Activated naive CD4-positive, alpha-beta T cell treated with anti-CD3 and anti-CD28 coated beads, Interleukin-2, amount 10 ng/mL, durations not matched to agents 7 days and 5 days (primary cell): ENCODE measurements at regions not wholly inside any gene's neighbourhood (a gene's known extent, or its start where the extent isn't known, plus 50 kb on each side); places are given as distances from the start of the nearest gene placed in this dataset.

ENCODE experiments used
- CTCF ChIA-PET: fragments of 350-600 bp; sonication (Branson Sonifier 250); formaldehyde crosslinking; loops from one replicate; lab custom pipeline; 2021; ENCODE audit warnings: antibody characterized with exemption; lab: Charles Lee
- DNase-seq: peaks from one replicate; pipeline ENCODE4 v3.0.0-alpha.2; 2020
- H3K27ac Mint-ChIP-seq: one replicate; pipeline ENCODE4 v1.8.0; 2021; ENCODE audit warnings: mild to moderate bottlenecking, moderate library complexity, mixed read lengths
- H3K27me3 Mint-ChIP-seq: one replicate; pipeline ENCODE4 v1.8.0; 2021; ENCODE audit warnings: mild to moderate bottlenecking, mixed read lengths
- H3K36me3 Mint-ChIP-seq: one replicate; pipeline ENCODE4 v1.8.0; 2021; ENCODE audit warnings: mixed read lengths
- H3K4me1 Mint-ChIP-seq: one replicate; pipeline ENCODE4 v1.8.0; 2021; ENCODE audit warnings: mixed read lengths
- H3K4me3 Mint-ChIP-seq: one replicate; pipeline ENCODE4 v1.8.0; 2021; ENCODE audit warnings: mild to moderate bottlenecking, moderate library complexity, mixed read lengths
- H3K9me3 Mint-ChIP-seq: one replicate; pipeline ENCODE4 v1.8.0; 2021; ENCODE audit warnings: mixed read lengths

GRCh38 chr14:61167642-61168041 lies 113.5 kb downstream of the TMEM30B start:
- no peak overlapping the region for H3K27ac Mint-ChIP-seq
- H3K27me3 Mint-ChIP-seq, result peaks cover 21% of the 10 kb centered on the region
- H3K36me3 Mint-ChIP-seq, result no peaks in the 10 kb centered on the region
- no peak overlapping the region for H3K4me3 Mint-ChIP-seq
- no peak for DNase-seq
- peaks cover 3% of the 10 kb centered on the region for H3K9me3 Mint-ChIP-seq
- CTCF ChIA-PET, result no interaction called here
- no peaks in the 10 kb centered on the region for H3K4me1 Mint-ChIP-seq

DNA sequence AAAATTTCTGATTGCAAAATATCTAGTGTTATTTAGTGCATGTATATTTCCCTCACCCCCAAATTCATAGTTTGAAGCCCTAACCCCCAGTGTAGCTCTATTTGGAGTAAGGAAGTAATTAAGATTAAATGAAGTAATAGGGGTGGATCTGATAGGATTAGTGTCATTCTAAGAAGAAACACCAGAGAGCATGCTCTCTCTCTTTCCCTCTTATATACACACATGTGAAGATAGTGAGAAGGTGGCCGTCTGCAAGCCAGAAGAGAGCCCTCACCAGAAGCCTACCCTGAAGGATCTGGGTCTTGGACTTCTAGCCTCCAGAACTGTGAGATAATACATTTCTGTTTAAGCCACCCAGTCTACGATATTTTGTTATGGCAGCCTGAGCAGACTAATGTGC lies 120.3 kb downstream of the TMEM30B start:
- Mint-ChIP-seq H3K4me3 (no peak overlapping the region), H3K4me1 (no peaks in the 10 kb centered on the region), H3K27me3 (peaks cover 10% of the 10 kb centered on the region), H3K27ac (no peak overlapping the region), H3K36me3 (no peaks in the 10 kb centered on the region), H3K9me3 (peaks cover 3% of the 10 kb centered on the region)
- CTCF ChIA-PET, result no interaction called here
- no peak for DNase-seq

GRCh38 chr14:61154641-61155040 lies 126.5 kb downstream of the TMEM30B start:
- no peaks in the 10 kb centered on the region for H3K4me1 Mint-ChIP-seq
- no peak overlapping the region for H3K27ac Mint-ChIP-seq
- CTCF ChIA-PET, result no interaction called here
- no peak for DNase-seq
- H3K4me3 Mint-ChIP-seq, result no peak overlapping the region
- peaks cover 8% of the 10 kb centered on the region for H3K27me3 Mint-ChIP-seq
- no peaks in the 10 kb centered on the region for H3K9me3 Mint-ChIP-seq
- no peaks in the 10 kb centered on the region for H3K36me3 Mint-ChIP-seq

- Mint-ChIP-seq H3K36me3 (no peaks in the 10 kb centered on the region), H3K27ac (no peak overlapping the region), H3K4me3 (no peak overlapping the region), H3K9me3 (no peaks in the 10 kb centered on the region), H3K27me3 (peaks cover 11% of the 10 kb centered on the region), H3K4me1 (no peaks in the 10 kb centered on the region)
- CTCF ChIA-PET, result no interaction called here
- DNase-seq, result no peak
Measured at GRCh38 chr14:61153914-61154545, 127.1 kb downstream of the TMEM30B start.

DNA sequence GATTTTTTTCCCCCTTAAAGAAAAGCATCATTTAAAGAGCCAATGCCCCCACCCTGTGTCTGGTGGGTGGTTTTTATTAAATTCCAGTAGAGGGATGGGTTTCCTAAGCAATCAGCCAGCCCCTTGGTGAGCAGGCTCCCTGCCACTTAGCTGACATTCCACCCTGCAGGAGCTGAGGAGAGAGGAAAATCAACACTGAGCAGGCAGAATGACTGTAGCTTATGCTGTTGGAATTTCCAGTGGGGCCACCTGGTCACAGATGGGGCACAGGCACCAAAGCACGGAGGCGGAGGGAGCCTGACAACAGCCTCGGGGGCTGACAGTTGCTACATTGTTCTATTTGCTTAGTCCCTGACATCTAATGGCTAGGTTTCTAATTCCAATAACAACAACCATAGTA lies 127.7 kb downstream of the TMEM30B start:
- DNase-seq, result no peak
- no peaks in the 10 kb centered on the region for H3K36me3 Mint-ChIP-seq

GRCh38 chr14:61152851-61153364 lies 128.2 kb downstream of the TMEM30B start:
- peaks cover 11% of the 10 kb centered on the region for H3K27me3 Mint-ChIP-seq
- no peaks in the 10 kb centered on the region for H3K4me1 Mint-ChIP-seq
- CTCF ChIA-PET, result no interaction called here
- H3K9me3 Mint-ChIP-seq, result no peaks in the 10 kb centered on the region
- DNase-seq, result no peak
- no peak overlapping the region for H3K4me3 Mint-ChIP-seq
- no peak overlapping the region for H3K27ac Mint-ChIP-seq
- H3K36me3 Mint-ChIP-seq, result no peaks in the 10 kb centered on the region

More for the DNA sequence above, 127.7 kb downstream of the TMEM30B start:
- Mint-ChIP-seq H3K27ac (no peak overlapping the region), H3K27me3 (peaks cover 11% of the 10 kb centered on the region), H3K4me1 (no peaks in the 10 kb centered on the region), H3K4me3 (no peak overlapping the region), H3K9me3 (no peaks in the 10 kb centered on the region)
- CTCF ChIA-PET, result no interaction called here

- no peaks in the 10 kb centered on the region for H3K4me1 Mint-ChIP-seq
- peaks cover 11% of the 10 kb centered on the region for H3K27me3 Mint-ChIP-seq
- no peak for DNase-seq
- H3K27ac Mint-ChIP-seq, result no peak overlapping the region
- no peaks in the 10 kb centered on the region for H3K36me3 Mint-ChIP-seq
- H3K4me3 Mint-ChIP-seq, result no peak overlapping the region
- CTCF ChIA-PET, result no interaction called here
- no peaks in the 10 kb centered on the region for H3K9me3 Mint-ChIP-seq
Measured at GRCh38 chr14:61151251-61151650, 129.9 kb downstream of the TMEM30B start.

DNA sequence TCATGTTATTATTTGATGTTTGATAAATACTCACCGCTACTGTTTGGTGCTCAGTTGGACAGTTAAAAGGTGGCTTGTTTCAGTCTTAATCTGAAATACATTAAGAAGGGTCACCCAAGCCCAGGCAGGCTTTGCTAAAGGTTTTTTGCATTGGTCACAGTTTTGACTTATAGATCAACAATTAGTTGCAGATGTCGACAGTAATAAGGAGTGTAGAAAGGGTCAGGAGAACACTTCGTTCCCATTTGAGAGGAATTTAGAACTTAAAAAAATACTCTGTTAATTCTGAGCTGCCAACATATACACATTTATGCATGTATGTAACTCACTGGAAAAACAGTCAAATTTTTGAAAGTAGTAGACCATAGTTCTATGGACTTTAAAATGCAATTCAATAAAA lies 130.3 kb downstream of the TMEM30B start:
- Mint-ChIP-seq H3K9me3 (no peaks in the 10 kb centered on the region), H3K36me3 (no peaks in the 10 kb centered on the region), H3K4me1 (no peaks in the 10 kb centered on the region), H3K27me3 (peaks cover 11% of the 10 kb centered on the region), H3K27ac (no peak overlapping the region), H3K4me3 (no peak overlapping the region)
- no peak for DNase-seq
- CTCF ChIA-PET, result no interaction called here

DNA sequence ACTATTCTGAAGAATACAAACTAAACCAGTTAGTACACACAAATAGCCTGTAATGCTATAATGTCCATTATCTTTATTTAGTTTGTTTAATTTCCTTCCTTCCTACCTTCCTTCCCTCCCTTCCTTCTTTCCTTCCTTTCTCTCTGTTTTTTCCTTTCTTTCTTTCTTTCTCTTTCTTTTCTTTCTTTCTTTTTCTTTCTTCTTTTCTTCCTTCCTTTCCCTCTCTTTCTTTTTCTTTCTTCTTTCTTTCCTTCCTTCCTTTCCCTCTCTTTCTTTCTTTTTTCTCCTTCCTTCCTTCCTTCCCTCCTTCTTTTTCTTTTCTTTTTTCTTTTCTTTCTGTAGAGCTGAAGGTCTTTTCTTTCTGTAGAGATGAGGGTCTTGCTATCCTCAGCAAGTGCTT lies 131.2 kb downstream of the TMEM30B start:
- Mint-ChIP-seq H3K27me3 (peaks cover 11% of the 10 kb centered on the region), H3K4me1 (no peaks in the 10 kb centered on the region), H3K36me3 (no peaks in the 10 kb centered on the region), H3K27ac (no peak overlapping the region), H3K9me3 (peaks cover 4% of the 10 kb centered on the region), H3K4me3 (no peak overlapping the region)
- no peak for DNase-seq
- CTCF ChIA-PET, result no interaction called here

DNA sequence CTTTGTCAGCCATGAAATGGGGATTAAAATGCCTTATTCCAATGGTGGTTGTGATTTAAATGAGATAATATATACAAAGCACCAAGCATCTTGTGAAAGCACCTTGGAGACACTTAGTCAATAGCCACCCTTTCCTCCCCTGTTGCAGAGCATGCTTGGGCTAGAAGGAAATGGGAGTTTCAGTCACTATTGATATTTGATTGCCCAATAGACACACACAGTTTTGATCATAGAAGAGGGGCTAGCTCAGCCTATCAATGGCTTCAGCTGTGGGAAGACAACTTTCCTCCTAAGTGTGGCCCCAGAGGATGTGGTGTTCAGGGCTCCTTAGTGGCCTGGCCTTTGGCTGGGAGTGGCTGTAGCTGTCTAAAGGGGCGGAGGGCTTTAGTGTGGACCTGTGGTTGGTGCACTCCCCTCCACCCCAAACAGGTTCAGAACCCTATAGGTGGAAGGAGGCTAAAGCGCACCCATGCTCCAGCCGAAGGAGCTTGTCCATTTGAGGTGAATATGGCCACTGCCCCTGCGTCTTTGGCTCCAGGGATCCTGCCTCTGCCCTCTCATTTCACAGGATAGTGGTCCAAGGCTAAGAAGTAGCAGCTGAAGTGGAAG lies 132.3 kb downstream of the TMEM30B start:
- CTCF ChIA-PET, result no interaction called here
- Mint-ChIP-seq H3K4me3 (no peak overlapping the region), H3K36me3 (no peaks in the 10 kb centered on the region), H3K4me1 (no peaks in the 10 kb centered on the region), H3K27ac (no peak overlapping the region), H3K9me3 (peaks cover 12% of the 10 kb centered on the region), H3K27me3 (peaks cover 11% of the 10 kb centered on the region)
- no peak for DNase-seq

DNA sequence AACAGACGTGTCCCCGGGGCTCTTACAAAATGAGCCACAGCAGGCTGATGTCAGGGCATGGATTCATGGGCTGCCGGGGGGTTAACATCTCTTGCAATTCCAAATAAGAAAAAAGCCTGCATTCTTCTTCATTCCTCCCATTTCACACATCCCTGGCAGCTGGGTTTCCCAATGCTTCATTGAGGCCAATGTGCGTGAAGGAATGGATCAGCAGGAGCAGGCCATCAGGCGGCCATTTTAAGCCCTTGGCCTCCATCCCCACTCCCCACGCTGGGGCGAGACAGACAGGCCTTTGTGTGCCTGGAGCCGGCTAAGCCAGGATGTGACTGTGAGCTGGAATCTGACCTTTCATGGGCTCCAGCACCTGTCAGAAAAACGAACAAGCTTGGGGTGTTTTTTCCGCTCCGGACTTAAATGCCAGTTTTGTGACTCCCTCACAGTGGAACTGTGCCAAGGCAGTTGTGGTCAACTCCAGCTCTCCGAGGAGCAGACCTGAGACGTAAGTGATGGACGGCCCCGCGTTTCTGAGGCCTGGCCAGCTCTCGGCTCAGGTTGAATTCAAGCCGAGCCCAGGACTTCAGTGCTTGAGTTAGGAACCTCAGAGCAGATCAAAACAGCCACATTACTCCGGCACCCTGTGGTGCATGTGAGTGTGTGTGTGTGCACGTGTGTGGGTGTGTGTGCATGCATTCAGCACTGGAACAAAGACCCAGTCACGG lies 133.1 kb downstream of the TMEM30B start:
- DNase-seq, result no peak
- Mint-ChIP-seq H3K4me3 (no peak overlapping the region), H3K27me3 (peaks cover 11% of the 10 kb centered on the region), H3K9me3 (peaks cover 19% of the 10 kb centered on the region), H3K36me3 (no peaks in the 10 kb centered on the region), H3K4me1 (no peaks in the 10 kb centered on the region), H3K27ac (no peak overlapping the region)
- CTCF ChIA-PET, result no interaction called here

- Mint-ChIP-seq H3K27ac (no peak overlapping the region), H3K9me3 (peaks cover 20% of the 10 kb centered on the region), H3K36me3 (no peaks in the 10 kb centered on the region), H3K4me3 (no peak overlapping the region), H3K4me1 (no peaks in the 10 kb centered on the region), H3K27me3 (peaks cover 11% of the 10 kb centered on the region)
- no peak for DNase-seq
- CTCF ChIA-PET, result no interaction called here
Measured at GRCh38 chr14:61147381-61147821, 133.7 kb downstream of the TMEM30B start.

- CTCF ChIA-PET, result no interaction called here
- no peaks in the 10 kb centered on the region for H3K36me3 Mint-ChIP-seq
- H3K9me3 Mint-ChIP-seq, result peaks cover 20% of the 10 kb centered on the region
- H3K27me3 Mint-ChIP-seq, result peaks cover 10% of the 10 kb centered on the region
- H3K4me1 Mint-ChIP-seq, result no peaks in the 10 kb centered on the region
- DNase-seq, result no peak
- H3K4me3 Mint-ChIP-seq, result no peak overlapping the region
- H3K27ac Mint-ChIP-seq, result no peak overlapping the region
Measured at GRCh38 chr14:61146899-61147298, 134.2 kb downstream of the TMEM30B start.

- H3K27me3 Mint-ChIP-seq, result peaks cover 8% of the 10 kb centered on the region
- no peak for DNase-seq
- CTCF ChIA-PET, result no interaction called here
Measured at GRCh38 chr14:61145903-61146481, 135.1 kb downstream of the TMEM30B start.

More at GRCh38 chr14:61145903-61146481, 135.1 kb downstream of the TMEM30B start:
- Mint-ChIP-seq H3K9me3 (peaks cover 20% of the 10 kb centered on the region), H3K4me1 (no peaks in the 10 kb centered on the region), H3K4me3 (no peak overlapping the region), H3K36me3 (no peaks in the 10 kb centered on the region), H3K27ac (no peak overlapping the region)
